Osteocyte (in vitro differentiated cells): ENCODE measurements at regions not wholly inside any gene's neighbourhood (a gene's known extent, or its start where the extent isn't known, plus 50 kb on each side); places are given as distances from the start of the nearest gene placed in this dataset.

Experiments
- DNase-seq: peaks from one replicate; pipeline ENCODE4 v3.0.0; 2021; ENCODE audit warnings: mixed read lengths; ENCODE audit not compliant: unreplicated experiment; ENCODE audit errors: extremely low spot score
- H3K27ac Mint-ChIP-seq: one replicate; pipeline ENCODE4 v1.8.0; 2021; ENCODE audit warnings: mild to moderate bottlenecking, mixed read lengths; ENCODE audit not compliant: unreplicated experiment
- H3K27me3 Mint-ChIP-seq: one replicate; pipeline ENCODE4 v1.8.0; 2021; ENCODE audit warnings: mixed read lengths; ENCODE audit not compliant: unreplicated experiment
- H3K36me3 Mint-ChIP-seq: one replicate; pipeline ENCODE4 v1.8.0; 2021; ENCODE audit warnings: mixed read lengths; ENCODE audit not compliant: unreplicated experiment
- H3K4me1 Mint-ChIP-seq: one replicate; pipeline ENCODE4 v1.8.0; 2021; ENCODE audit warnings: mixed read lengths; ENCODE audit not compliant: unreplicated experiment
- H3K4me3 Mint-ChIP-seq: one replicate; pipeline ENCODE4 v1.8.0; 2021; ENCODE audit warnings: mild to moderate bottlenecking, moderate library complexity, mixed read lengths; ENCODE audit not compliant: unreplicated experiment
- H3K9me3 Mint-ChIP-seq: one replicate; pipeline ENCODE4 v1.8.0; 2021; ENCODE audit warnings: mixed read lengths; ENCODE audit not compliant: unreplicated experiment
- TF ChIP-seq, protein P1 (sequence below): fragments of 200-600 bp; sonication (generic); IDR thresholded peaks from 2 replicates; pipeline ENCODE4 v1.5.0; 2021; ENCODE audit warnings: antibody characterized with exemption, mild to moderate bottlenecking, moderate library complexity

DNA sequence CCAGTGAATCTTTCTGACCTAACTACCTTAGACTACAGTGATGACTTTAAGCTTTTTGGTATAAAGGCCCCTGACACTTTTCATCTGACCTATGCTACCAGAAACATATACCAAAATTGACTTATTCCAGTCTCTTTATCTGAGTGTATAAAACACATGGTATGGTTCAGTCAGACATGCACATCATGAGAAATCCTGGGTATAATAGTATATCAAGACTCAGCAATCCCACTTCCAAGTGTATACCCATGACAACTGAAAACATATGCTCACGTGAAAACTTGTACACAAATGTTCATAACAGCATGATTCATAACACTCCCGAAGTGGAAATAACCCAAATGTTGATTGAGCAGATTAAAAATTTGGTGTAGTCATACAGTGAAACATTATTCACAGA, 70.0 kb upstream of the RPRM start:
- H3K27me3 Mint-ChIP-seq: no peaks in the 10 kb centered on the region
- TF ChIP-seq, protein P1, sequence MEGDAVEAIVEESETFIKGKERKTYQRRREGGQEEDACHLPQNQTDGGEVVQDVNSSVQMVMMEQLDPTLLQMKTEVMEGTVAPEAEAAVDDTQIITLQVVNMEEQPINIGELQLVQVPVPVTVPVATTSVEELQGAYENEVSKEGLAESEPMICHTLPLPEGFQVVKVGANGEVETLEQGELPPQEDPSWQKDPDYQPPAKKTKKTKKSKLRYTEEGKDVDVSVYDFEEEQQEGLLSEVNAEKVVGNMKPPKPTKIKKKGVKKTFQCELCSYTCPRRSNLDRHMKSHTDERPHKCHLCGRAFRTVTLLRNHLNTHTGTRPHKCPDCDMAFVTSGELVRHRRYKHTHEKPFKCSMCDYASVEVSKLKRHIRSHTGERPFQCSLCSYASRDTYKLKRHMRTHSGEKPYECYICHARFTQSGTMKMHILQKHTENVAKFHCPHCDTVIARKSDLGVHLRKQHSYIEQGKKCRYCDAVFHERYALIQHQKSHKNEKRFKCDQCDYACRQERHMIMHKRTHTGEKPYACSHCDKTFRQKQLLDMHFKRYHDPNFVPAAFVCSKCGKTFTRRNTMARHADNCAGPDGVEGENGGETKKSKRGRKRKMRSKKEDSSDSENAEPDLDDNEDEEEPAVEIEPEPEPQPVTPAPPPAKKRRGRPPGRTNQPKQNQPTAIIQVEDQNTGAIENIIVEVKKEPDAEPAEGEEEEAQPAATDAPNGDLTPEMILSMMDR: no peak
- DNase-seq: no peak
- no peaks in the 10 kb centered on the region for H3K4me1 Mint-ChIP-seq
- no peak overlapping the region for H3K4me3 Mint-ChIP-seq
- no peaks in the 10 kb centered on the region for H3K9me3 Mint-ChIP-seq
- H3K27ac Mint-ChIP-seq: no peak overlapping the region
- no peaks in the 10 kb centered on the region for H3K36me3 Mint-ChIP-seq

DNA sequence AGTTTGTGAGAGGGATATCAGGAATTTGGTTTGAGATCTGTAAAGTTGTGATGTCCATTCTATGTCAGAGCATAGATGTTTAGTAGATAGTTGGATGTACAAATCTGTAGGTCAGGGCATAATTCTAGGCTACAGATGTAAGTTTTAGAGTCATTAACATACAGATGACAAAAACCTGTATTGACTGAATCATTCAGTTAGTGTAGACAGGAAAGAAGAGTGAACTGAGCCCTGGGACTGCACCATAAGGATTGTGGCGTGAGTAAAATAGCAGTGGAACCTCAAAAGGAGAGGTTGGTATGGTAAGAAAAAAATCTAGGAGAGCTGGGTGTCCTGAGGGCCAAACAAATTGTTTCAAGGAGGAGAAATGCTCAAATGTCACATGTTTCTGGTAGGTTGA, 73.1 kb upstream of the RPRM start:
- Mint-ChIP-seq H3K4me1 (no peaks in the 10 kb centered on the region), H3K4me3 (no peak overlapping the region), H3K36me3 (no peaks in the 10 kb centered on the region), H3K9me3 (no peaks in the 10 kb centered on the region), H3K27me3 (no peaks in the 10 kb centered on the region), H3K27ac (no peak overlapping the region)
- TF ChIP-seq, protein P1: no peak
- no peak for DNase-seq

DNA sequence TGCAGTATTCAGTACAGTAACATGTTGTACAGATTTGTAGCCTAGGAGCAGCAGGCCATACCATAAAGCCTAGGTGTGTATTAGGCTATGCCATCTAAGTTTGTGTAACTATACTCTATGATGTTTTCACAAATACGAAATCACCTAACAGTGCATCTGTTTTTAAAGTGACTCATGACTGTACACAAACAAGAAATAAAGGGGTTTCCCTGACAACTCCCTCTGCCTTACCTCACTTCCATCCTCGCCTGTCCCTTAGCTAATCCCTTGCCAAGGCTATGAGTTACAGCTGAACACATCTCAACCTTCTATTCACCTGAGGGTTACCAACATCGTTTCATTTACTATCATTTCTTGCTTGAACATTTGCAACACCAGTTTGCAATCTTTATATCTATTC, 78.6 kb upstream of the RPRM start:
- H3K27ac Mint-ChIP-seq: no peak overlapping the region
- H3K9me3 Mint-ChIP-seq: no peaks in the 10 kb centered on the region
- H3K4me1 Mint-ChIP-seq: no peaks in the 10 kb centered on the region
- H3K27me3 Mint-ChIP-seq: no peaks in the 10 kb centered on the region
- DNase-seq: no peak
- H3K36me3 Mint-ChIP-seq: no peaks in the 10 kb centered on the region
- TF ChIP-seq, protein P1: no peak
- no peak overlapping the region for H3K4me3 Mint-ChIP-seq

DNA sequence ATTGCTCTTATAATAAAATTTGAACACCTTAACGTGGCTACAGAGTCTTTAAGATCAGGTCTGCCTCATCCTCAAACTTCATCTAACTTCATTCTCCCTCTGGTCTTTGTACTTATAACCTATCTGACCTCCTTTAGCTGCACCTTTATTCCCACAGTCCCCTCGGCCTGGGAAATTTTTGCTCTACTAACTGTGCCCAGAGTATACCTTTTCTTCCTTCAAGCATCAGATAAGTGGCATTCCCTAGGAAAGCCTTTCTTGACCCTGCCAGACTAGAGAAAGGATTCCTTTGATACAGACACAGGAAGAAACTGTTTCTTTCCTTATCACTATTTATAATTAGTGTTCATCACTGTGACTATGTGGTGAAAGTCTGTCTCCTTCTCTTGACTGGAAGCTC, 79.2 kb upstream of the RPRM start:
- no peak for DNase-seq
- Mint-ChIP-seq H3K4me1 (no peaks in the 10 kb centered on the region), H3K27me3 (no peaks in the 10 kb centered on the region), H3K27ac (no peak overlapping the region), H3K4me3 (no peak overlapping the region), H3K9me3 (no peaks in the 10 kb centered on the region), H3K36me3 (no peaks in the 10 kb centered on the region)
- TF ChIP-seq, protein P1: no peak

DNA sequence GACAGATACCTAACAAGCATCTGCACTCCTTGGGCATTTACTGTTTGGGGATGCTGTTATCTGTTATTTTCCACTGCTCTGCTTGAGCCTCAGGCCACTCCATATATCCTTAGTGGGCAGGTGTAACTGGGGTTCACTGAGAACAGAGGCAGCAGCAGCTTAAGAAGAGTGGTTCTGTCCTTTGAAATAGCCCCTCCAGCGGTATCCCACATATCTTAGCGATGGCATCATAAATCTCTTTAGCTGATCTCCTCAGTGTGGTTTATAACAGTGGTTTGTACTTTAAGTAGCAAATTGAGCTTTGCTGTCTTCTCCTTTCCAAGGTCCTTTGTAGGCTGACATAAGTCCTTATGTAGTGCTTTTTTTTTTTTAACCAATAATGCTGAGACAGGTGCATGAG, 79.7 kb upstream of the RPRM start:
- Mint-ChIP-seq H3K36me3 (no peaks in the 10 kb centered on the region), H3K9me3 (no peaks in the 10 kb centered on the region), H3K4me3 (no peak overlapping the region), H3K27ac (no peak overlapping the region), H3K4me1 (no peaks in the 10 kb centered on the region), H3K27me3 (no peaks in the 10 kb centered on the region)
- DNase-seq: no peak
- TF ChIP-seq, protein P1: no peak
